ENCODE measurements at regions not wholly inside any gene's neighbourhood (a gene's known extent, or its start where the extent isn't known, plus 50 kb on each side); places are given as distances from the start of the nearest gene placed in this dataset.

DNA sequence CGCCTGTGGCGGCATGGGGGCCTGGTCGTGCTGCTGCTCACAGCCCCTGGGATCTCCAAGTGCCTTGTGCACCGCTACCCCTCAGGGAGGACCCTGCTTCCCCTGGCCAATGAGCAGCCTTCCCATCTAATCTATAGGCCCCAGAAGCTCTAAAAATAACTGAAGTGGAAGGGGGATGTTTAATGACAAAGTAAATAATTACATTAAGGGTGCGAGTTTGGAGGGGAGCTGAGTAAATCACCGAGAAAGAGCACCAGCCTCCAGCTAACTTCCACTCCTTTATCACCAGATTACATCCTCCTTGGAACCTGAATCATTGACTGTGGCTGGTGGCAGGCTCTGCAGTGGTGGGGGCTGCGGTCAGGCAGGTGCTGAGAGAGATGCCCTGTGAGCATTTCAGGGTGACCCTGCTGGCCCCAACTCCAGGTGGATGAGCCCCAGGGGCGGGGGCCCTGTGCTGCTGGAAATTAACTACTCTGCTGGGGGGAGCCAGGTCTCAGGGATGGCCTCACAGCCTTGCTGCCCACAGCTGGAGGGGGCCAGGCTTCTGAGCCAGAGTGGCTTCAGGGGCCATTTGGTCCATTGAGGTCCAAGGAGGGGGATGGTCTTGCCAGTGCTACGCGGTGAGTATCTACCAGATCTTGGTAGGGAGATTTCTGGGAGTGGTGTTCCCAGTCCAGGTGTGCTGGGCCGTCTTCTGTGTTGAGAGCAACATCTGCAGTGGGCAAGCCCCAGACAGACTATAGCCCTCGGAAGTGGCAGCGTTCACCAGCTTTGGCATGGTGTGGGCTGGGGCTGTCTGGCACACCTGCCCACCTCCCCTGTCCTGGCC, 74.2 kb downstream of the GLI2 start:
- no peak for DNase-seq

DNA sequence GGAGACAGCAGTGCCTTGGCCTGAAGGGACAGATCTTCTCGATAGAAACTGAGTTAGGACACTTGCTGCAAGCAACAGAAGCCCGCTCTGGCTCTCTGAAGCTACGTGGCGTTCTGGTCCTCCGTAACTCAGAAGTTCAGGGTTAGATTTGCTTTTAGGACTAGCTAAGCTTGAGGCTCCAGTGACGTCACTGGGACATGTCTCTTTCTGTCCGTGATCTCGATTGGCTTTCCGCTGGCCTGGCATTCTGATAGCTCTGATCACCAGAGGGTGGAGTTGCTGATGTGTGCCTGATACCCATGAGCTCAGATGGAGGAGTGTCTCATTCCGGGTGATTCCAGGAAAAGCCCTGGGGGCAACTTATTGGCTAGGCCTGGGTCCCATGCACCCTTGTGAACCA, 75.0 kb downstream of the GLI2 start:
- no peak for DNase-seq

DNA sequence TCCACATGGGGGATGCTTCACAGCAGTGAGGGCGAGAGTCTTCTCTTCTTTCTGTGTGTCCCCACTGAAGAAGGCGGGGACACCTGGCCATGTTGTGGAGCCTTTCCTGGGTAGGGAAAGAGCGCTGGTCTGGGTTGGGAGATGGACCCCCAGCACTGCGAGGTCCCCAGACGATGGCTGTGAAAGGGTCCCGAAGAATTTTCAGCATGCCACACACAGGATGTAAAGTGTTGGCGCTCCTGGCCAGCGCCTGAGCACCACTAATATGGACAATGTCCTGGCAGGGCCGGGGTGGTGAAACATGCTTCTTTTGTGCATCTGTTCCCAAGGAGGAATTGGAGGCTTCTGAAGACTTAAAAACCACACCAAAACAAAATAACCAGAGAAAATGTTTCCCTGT, 77.2 kb downstream of the GLI2 start:
- no peak for DNase-seq

DNA sequence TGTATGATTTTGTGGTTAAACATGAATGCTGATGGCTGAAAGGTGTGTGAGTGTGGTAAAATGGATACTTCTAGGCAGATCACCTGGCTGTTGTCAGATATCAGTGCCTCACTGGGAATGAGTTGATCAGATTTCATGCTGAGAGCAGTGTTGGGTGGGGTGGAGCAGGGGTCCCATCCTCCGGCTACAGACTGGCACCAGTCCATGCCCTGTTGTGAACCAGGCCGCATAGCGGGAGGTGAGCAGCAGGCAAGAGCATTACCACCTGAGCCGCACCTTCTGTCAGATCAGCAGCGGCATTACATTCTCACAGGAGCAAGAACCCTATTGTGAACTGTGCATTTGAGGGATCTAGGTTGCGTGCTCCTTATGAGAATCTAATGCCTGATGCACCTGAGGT, 78.7 kb downstream of the GLI2 start:
- DNase-seq, result no peak

DNA sequence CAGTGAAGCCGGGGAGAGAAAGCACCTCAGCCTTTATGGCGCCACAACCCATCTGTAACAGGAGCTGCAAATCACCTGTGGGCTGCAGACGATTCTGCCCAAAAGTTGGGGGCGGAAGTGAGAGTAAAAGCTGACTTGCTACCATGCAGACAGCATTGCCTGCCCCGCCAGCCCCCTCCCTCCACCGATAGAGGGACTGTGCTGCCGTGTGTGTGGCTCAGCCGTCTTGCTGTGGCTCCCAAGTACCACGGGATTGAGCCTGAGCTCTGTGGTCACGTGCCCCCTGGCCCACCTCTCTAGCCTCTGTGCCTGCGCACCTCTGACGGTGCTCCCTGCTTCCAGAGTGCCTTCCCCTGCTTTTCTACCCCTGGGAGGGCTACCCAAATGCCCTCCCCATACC, 79.6 kb downstream of the GLI2 start:
- DNase-seq, result no peak

DNA sequence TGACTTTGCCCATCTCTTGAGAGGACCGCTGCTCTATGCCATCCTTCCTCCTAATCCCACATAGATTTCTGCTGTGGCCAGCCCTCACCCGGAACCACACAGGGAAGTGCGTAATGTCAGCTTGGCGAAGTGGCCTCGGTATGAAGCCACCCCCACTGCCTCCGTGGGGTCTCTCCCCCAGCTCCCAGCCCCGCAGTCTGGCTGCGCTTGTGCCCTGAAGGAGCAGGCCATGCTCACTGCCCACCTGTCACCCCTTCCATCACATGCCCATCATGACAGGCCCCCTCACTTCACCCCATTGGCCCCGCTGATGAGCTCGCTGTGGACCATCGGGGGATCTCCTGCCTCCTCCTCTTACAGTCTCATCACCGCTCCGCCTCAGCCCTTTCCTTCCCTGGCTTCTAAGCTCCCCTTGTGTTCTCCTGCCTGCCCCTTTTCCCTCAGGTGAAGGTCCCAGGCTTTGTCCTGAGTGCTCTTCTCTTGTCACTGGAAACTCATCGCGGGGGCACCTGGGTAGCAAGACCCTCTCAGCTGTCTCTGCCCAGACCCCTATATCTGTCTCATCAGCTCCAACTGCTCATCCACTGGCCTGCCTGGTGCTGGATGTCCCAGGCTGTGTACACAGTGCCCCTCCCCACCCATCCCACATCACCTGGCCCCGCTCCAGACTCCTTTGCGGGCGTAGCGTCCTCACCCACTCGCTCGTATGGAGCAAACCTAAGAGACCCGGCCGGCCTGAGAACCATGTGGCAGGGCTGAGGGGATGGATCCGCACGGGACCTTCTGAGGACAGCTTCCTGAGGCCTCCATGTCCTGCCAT, 81.7 kb downstream of the GLI2 start:
- DNase-seq, result no peak

DNA sequence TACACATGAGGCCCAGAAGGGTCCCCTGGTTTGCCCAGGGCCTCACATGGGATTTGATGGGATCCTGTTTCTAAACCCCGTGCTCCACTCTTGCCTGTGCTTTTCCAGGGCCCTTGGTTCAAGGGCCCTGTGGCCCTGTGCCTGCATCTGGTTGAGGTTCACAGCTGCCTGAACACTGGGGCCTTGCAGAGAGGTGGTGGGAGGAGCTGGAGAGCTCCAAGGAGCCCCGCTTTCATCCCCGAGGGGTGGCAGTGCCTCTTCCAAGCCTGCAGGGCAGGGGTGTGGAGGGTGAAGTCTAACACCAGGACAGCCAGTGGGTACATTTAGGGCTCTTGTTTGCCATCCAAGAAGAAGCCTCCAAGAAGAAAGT, 82.3 kb downstream of the GLI2 start:
- no peak for DNase-seq

DNA sequence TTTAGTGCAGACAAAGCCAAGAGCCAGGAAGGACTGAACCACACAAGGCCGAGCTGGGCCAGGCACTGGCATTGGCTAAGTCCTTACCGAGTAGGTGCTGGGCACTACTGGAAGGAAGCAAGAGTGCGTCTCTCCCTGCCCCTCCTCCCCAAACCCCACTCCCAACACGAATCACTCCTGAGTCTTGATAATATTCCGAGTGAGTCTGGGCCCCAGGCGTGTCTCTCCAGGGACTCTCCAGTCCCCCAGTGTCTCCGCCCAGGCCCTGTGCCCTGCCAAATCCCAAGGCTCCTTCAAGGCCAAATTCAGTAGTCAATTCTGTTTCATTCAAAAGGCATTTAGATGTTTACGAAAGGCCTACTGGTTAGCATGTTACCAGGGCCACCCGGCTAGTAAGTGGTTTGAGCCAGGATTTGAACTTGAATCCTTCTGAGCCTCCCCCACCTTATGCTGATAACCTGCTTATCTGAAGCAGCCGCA, 82.8 kb downstream of the GLI2 start:
- DNase-seq, result no peak

DNA sequence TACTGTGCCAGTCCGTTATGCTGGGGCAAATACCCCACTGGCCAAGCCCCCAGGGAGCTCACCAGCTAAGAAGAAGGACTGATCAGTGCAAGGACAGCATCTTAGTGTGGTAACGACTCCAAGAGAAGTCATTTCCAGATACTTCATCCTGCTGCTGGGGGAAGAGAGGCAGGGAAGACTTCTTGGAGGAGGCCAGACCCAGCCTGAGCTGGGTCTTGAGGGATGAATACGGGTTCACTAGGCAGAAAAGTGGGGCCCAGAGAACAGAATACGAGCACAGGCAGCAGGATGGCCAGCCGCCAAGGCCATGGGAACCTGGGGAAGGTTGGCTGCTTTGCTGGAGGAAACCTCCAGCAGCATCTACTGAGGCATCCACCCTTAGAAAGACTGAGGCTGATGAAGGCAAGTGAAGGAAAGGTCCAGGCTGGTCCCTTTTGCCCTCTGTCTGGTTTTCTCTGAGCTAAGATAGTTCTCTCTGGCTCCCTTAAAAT, 84.1 kb downstream of the GLI2 start:
- no peak for DNase-seq

DNA sequence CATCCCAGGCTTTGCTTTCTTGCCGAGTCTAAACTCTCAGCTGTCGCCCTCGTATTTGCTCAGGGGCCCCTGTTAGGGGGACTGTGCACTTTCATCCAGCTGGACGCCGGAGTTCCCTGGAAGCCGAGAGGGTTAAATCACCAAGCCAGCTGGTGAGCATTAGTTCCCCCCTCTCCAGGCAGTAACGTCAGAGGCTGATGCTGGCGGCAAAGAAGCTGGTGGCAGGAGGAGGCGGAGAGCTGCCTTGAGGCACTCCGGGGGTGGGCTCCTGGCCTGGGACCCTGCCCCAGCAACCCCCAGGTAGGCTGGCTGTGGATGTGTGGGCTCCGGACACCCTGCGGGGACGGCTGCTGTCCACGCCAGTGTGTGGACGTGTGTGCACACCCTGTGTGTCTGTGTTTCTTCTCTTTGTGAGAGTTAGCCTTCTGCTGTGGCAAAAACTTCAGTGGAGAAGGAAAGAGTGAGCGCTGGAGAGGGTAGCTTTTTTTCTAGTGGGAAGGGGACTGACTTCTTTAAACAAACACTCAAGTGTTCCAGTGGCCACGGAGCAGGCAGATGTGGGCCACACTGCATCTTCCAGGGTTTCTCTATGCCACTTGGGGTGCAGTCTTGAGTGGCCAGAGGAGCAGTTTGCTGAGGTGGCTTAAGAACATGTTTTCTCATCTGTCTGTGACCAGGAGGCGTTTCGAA, 84.7 kb downstream of the GLI2 start:
- no peak for DNase-seq

DNA sequence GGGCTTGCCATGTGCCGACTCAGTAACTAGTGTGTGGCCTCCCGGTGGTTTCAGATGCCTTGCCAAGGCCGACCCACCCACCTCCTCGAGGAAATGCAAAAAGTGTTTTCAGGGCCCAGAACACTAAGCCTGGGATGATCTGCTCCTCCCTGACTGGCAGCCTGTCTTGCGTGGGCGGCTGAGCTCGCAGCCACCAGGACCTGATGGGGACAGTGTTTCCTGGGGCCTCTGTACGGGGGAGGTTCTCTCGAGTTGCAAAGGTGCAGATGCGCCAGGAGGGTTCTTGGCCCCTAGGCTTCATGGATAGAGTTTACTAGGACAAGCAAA, 85.2 kb downstream of the GLI2 start:
- no peak for DNase-seq

DNA sequence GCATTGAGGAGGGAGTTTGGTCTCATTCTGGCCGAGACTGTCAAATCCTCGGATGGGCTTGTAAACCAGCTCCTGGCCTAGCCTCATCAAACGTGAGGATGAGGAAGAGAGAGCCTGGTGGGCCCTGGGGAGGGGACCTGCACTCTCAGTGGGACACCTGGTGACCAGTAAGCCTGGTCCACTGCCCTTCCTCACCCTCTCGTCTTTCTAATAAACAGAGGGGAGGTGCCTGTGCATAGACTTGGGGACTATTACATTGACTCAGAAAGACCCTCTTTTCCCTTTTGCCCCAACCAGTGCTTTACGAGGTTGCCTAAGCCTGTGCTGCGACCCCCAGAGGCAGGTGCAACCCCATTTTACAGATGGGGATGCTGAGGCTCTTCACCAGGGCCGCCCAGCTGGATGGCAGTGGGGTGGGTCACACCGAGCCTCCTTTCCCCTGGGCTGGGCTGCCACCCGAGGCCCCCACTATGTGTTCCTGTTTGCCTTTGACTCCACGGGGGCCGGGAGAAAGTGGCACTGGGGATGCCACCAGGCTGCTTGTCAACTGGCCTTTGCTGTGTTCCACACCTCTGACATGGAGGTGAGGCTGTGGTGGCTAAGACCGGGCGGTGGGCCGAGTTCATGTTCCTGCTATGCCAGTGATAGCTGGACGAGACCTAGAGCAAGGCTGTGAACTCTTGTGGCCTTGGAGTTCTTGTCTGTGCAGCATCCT, 85.9 kb downstream of the GLI2 start:
- no peak for DNase-seq

DNA sequence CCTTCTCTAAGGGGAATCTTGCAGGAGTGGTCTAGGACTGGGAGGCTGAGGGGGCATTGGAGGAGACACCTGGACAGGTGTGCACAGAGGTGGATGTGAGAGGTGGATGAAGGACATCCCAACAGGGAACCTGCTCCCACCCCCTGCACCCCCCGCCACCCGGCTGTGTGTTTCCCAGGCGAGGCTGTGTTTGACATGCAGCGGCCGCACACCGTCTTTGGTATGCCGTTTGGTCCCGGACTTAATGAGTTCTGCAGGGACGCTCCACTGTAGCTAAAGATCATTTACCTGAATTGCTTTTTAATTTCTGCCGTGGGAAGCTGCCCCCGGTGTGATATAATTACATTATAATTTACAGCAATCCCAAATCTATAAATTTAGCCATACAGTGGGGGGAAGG, 87.3 kb downstream of the GLI2 start:
- no peak for DNase-seq

DNA sequence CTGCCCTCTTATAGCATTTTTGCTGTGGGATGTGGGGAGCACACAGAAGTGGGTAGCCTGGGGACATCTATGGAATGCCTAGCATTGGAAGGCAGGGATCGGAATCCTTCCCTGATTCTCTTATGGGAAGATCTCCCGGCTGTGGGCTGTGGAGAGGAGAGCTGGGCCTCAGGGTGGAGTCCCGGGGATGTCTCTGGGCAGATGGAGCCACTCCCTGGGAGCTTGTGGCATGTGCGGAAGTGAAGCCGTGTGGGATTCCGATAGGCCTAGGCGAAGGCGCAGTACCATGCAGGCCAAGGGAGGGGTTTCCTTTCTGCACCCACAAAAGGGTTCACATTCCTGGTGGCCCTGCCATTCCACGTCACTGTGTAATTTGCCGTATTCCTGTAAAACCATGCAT, 87.9 kb downstream of the GLI2 start:
- DNase-seq, result no peak

DNA sequence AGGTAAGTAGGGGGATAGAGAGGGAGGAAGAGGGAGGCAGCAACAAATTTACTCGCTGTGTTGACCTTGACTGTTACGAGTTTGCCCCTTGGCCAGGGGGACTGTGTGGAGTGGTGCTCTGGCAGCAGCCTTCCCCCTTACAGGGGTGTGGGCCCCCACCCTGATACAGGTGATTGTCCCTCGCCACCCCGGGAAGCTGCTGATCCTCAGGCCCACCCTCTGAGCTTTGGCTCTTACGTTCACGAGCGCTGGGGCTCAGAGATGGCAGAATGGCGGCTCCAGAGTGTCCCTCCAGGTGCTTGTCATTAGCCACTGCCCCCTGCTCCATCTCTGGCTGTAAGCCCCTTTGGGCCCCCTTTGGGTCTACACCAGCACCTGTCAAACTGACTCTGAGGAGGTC, 88.6 kb downstream of the GLI2 start:
- no peak for DNase-seq

DNA sequence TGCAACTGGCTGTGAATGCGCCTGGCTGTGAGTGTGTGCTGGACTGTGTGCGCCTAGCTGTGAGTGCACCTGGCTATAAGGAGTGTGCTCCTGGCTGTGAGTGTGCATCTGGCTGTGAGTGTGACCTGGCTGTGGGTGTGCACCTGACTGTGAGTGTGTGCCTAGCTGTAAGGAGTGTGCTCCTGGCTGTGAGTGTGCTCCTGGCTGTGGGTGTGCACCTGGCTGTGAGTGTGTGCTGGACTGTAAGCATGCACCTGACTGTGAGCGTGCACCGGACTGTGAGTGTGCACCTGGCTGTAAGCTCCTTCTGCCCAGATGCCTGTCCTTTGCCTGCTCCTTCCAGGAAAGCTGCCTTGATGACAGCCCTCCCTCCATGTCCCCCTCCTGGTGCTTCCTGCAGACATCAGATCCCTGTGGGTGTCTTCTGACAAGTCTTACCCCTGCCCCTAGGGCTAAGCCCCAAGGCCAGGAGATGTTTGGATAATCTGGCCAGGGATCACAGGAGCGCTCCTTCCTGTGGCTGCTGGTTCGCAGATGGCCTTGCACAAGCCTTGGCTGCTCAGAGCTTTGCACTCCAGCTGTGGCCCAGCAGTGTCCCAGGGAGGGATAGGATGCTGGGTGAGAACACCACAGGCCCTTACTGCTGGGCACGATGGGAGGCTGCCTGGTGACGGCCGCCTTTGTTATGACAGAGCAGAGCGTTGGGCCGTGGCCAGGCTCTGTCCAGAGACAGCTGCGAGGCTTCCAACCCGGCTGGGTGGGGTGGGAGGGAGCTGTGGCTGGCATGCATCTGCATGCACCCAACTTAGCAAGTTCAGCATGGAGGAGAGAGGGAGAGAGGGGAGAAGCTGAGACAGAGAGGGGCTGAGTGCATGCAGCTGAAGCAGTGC, 89.9 kb downstream of the GLI2 start:
- DNase-seq, result no peak

DNA sequence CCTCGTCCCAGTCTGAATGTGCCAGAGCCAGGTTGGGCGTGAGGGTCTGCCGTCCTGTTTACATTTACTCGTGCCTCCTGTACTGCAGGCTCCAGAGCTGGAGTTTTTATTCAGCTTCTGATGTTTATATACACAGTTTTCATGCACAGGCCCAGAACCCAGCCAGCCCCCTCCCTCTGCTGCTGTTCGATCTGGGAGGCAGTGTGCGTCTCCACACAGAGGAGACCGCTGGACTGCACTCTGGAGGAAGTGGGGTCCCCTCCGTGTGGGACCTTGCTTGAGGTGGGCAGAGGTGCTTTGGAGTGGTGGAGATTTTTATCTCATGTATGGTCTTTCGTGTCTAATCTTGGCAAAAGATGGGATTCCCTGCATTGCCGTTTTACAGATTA, 90.6 kb downstream of the GLI2 start:
- no peak for DNase-seq

DNA sequence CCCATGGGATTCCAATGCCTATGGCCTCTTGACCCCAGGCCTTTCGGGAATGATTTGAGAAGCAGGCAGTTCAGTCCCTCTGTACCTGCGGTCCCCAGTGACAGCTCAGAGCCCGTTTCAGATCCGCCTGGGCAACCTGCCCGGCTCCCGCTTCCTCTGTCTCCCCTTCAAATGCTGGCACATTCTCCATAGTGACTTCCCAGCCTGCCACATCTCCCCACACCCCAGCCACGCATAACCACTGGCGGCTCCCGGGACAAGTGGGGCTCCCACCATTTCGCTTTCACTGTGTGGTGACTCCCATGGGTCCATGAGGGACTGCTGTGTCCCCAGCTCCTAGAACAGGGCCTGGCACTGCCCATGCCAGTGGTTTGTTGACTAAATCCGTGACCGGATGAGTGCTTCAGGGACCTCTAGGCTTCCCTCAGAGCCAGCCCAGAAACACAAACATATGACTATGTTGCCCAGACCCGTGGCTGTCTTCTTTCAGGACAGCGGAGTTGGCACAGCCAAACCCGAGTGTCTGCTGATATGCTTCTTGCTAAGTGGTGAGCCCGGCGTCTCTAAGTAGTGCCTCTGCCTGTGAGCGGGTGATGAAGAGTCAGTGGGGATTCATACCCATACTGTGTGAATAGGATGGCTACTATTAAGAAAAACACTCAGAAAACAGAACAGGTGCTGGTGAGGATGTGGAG, 91.2 kb downstream of the GLI2 start:
- no peak for DNase-seq

DNA sequence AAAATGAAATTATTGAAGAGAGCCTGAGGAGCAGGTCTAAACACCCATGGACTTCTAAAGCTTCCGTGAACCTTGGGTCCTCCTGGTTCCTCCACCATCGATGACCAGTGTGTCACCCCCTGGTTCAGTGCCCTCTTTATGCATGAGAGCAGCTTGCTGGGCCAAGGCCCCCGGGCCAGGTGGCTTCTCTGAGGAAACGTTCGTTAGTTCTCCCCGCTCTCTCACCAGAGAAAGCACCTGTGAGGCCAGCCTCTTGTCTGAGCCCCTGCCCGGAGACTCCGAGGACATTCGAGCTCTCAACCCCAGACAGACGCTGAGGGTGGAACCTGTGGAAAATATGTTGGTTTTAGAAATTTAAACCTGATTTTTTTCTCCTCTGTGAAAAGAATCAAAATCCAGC, 92.4 kb downstream of the GLI2 start:
- no peak for DNase-seq

DNA sequence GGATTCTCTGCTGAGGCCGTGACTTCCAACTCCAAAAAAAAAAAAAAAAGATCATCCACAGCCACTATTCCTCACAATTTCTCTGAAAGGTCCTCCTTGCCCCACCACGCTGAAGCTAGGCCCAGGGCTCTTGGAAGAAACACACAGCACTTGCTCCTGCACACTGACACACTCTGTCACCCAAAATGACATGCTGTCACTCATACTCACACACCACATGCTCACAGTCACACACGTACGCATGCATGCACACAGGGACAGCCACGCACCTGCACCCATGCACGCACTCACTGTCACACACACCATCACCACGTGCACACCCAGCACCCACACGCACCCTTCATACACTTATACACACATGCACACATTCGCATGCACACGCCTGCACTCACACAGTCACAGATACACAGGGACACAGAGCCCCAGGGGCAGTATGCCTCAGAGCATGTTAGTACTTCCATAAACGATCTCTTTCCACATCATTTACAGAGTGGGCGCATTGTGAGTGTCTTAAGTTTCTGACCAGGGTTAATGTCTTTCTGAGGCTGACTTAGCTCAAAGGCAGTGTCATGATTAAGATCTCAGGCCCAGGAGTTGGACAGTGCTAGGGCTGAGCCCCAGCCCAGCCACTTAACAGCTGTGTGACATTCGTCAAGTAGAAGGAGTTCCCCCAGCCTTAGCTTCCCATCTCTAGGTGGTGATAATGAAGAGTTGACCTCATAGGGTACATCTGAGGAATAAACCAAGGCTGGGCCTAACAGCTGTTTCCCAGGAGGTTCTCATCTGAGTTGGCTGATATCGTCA, 93.4 kb downstream of the GLI2 start:
- DNase-seq, result no peak

DNA sequence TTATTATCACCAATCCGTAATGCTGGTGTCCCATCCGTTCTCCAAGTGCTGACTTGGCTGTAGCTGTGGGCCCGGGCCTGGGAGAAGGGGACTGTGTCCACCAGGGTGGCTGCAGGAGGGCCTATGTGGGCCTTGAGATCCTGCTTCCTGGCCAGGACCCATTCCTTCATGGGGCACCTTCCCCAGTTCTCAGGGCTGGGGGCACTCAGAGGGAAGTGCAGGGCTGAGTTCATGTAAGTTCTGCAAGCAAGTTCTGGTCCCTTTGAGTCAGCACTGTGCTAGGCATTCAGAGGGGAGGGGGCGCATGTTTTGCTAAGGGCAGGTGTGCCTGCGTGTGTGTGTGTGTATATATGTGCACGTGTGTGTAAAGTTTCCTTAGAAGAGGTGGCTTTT, 94.0 kb downstream of the GLI2 start:
- no peak for DNase-seq

All from CD4-positive, alpha-beta T cell treated with Interferon alpha-2 for 1 hour (primary cell).